ENCODE measurements at regions not wholly inside any gene's neighbourhood (a gene's known extent, or its start where the extent isn't known, plus 50 kb on each side); places are given as distances from the start of the nearest gene placed in this dataset.

DNA sequence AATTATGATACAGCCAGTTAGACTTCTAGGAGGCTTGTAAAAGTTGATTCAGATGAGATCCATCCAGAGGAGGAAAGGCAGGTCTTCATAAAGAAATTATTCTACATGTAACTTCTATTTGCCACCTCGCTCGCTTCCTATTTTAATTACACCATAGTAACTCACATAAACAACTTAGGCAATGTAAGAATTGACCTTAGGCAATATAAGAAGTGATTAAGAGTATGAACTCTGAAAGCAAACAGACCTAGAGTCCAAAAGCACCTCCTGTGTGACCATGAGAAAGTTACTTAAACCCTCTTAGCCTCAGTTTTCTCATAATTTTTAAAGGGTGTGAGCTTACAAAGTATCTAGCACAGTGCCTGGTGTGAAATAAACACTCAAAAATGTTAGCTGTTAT lies 192.7 kb upstream of the NFIA start:
- TF ChIP-seq YY1 (IDR thresholded peaks at IDR 0.05; ENCODE audit: insufficient read depth, insufficient read length) (no peak), SUZ12 (IDR thresholded peaks at IDR 0.05; ENCODE audit: extremely low read depth, insufficient read depth, insufficient read length) (no peak), ZNF274 (IDR thresholded peaks at IDR 0.05; ENCODE audit: low read depth, low read length) (no peak)
